CD4-positive, alpha-beta T cell treated with Interferon gamma for 1 hour (primary cell): ENCODE measurements at regions not wholly inside any gene's neighbourhood (a gene's known extent, or its start where the extent isn't known, plus 50 kb on each side); places are given as distances from the start of the nearest gene placed in this dataset.

ENCODE experiments used
- DNase-seq: peaks from one replicate; pipeline ENCODE4 v3.0.0-alpha.2; 2020

DNA sequence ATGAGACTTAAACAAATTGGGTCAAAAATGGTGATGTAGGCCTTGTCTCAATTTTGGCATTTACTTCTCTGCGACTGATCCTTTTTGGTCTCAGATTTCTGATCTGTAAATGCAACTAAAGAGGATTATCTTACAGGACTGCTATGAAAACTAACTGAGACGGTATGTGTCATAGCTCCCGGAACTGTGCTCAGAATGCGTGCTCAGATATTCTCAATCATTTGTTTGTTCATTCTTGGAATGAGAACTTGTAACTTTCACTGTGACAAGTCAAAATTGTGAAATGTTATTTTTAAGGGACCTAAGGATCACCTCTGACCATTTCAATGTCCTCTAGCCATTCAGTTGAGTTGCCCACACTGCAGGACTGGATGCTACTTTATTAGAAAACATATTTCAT is 498.2 kb upstream of the PIK3C3 start:
- no peak for DNase-seq

DNA sequence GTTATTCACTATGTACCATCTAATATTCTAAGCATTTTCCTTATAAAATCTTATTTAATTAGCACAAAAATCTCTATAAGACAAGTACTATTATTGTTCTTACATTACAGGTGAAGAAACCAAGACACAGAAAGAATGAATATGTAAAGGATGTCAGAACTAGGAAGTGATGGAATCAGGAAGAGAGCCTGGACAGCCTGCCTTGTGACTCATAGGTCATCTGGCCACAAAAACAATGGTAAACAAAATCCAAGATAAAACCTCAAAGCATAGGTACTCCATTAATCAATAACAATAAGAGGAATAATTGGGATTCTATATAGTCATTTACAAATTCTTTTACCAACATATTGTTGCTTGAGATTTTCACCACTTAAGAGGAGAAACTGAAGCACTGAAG is 505.4 kb upstream of the PIK3C3 start:
- no peak for DNase-seq

DNA sequence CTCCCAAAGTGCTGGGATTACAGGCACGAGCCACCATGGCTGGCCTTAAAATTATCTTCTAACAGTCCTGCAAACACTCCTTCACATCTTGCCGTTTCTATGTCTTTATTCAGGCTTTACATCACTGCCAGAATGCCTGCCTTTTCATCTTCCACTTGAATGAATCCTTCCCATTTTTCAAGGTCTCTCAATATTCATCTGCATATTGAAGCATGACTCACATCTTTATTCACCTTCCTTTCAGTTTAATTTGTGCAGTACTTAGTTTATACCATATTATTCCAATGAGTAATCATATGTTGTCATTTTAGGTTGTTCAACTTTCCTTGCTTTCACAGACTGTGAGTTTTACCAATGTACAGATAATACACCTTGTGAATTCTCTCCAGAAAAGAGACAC is 510.1 kb upstream of the PIK3C3 start:
- DNase-seq, result no peak

DNA sequence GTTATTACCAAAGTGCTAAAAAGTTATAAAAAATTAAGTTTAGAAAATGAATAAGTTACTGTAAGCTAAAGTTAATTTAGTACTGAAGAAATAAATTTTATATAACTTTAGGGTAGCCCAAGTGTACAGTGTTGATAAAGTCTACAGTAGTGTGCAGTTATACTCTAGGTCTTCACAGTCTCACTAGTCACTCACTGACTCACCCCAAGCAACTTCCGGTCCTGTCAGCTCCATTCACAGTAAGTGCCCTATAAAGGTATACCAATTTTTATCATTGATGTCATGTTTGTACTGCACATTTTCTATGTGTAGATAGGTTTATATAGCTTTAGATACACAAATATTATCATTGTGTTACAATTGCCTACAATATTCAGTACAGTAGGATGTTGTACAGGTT is 518.3 kb upstream of the PIK3C3 start:
- DNase-seq, result no peak

DNA sequence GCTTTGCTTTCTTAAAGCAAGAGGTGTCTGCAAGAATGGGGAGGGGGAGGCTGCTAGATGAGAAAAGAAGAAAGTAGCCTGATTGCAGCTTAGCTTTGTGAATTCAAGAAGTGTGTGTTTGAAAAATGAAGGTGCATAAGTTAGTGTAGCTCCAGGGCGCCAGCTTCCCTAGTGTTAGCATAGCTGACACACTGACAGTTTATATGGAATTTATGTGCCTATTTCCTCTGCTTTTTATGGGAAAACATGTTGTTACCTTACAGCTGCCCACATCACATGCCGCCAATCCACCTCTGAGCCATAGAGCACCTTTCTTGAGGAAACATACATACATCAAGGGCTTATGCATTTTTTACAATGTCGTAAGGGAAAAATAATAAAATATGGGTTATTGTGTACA is 536.4 kb upstream of the PIK3C3 start:
- no peak for DNase-seq

DNA sequence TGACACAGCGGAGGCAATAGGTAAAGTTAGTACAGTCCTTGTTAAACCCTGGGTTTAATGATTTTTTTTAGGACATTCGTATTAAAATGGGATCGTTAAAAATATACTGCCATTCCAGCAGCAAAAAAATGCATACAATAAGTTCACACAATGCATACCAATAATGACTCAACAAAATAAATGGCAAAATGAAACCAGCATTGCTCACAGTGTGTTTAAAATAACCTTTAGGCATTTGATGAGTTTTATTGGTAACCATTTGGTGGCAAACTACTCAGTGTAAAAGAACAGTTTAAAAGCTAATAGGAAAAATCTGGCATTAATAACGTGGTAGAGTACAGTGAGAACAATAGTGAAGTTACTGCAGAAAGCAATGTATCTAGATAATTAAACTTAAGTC is 539.0 kb upstream of the PIK3C3 start:
- no peak for DNase-seq

DNA sequence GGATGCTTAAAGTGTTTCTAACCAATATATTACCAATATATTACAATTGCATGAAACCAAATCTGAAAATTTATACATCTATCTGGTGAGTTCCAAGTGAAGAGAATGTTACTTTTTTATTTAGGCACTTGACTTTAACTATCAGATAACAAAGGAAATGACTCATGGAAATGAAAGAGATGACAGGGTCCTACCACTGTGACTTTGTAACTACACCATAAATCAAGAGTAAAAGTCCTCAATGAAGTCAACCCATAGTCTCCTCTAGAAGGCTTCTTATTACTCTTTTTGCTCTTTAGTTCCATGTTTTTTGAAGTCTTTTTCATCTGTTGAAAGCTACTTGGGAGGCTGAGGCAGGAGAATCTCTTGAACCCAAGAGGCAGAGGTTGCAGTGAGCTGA is 545.0 kb upstream of the PIK3C3 start:
- DNase-seq, result no peak

DNA sequence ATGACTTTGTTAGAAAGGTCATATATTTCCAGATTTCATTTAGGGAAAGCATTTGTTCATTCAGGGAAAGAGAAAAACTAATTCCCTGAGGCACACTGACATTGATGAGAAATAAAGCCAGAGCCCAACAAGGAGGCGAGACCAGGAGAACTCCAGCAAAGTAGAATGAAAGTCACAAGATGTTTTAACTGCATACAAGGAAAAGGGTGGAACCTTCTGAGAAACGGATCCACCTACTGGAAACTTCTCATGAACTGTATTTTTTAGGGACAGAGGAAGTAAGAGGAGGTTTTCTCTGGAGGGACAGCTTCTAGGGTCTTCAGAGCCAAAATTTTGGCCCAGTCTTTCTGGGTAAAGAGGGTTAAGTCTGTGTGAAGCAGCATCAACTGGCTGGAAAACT is 548.2 kb upstream of the PIK3C3 start:
- no peak for DNase-seq

DNA sequence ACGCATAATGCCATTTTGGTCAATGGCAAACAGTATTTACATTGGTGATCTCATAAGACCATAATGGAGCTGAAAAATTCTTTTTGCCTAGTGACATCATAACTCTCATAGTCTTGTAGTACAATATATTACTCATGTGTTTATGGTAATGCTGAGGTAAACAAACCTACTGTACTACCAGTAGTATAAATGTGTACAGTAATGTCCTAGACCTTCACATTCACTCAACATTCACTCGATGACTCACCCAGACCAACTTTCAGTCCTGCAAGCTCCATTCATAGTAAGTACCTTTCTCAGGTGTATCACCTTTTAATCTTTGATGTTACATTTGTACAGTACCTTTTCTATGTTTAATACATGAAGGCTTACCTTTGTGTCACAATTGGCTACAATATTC is 558.2 kb upstream of the PIK3C3 start:
- no peak for DNase-seq

DNA sequence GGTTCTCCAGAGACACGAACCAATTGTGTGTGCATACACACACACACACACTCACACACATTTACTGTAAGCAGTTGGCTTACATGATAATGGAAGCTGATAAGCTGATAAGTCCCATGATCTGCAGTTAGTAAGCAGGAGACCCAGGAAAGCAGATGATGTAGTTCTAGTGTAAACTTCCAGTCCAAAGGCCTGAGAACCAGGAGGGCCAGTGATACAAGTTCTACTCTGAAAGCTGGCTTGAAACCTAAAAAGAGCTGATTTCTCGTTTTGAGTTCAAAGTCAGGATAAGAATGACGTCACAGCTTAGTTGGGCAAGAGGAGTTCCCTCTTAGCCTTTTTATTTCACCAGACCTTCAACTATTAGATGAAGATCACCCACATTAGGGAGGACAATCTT is 558.8 kb upstream of the PIK3C3 start:
- DNase-seq, result no peak

DNA sequence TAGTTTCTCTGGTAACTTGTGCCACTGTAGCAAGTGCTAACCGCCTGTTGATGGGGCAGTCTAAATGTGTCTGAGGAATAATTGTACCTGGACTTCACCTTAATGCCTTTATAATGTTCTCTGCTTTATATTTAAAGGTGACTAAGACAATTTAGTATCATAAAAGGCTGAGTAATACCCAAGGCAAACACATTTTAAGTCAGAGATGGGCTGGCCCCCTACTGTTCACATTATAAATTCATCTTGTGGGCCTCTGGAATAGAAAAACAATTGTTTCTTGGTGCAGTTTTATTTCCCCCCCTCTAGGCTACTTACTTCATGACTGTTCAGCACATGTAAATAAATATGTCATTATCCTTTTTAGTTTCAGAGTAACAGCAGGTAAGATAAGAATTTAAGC is 559.3 kb upstream of the PIK3C3 start:
- no peak for DNase-seq

DNA sequence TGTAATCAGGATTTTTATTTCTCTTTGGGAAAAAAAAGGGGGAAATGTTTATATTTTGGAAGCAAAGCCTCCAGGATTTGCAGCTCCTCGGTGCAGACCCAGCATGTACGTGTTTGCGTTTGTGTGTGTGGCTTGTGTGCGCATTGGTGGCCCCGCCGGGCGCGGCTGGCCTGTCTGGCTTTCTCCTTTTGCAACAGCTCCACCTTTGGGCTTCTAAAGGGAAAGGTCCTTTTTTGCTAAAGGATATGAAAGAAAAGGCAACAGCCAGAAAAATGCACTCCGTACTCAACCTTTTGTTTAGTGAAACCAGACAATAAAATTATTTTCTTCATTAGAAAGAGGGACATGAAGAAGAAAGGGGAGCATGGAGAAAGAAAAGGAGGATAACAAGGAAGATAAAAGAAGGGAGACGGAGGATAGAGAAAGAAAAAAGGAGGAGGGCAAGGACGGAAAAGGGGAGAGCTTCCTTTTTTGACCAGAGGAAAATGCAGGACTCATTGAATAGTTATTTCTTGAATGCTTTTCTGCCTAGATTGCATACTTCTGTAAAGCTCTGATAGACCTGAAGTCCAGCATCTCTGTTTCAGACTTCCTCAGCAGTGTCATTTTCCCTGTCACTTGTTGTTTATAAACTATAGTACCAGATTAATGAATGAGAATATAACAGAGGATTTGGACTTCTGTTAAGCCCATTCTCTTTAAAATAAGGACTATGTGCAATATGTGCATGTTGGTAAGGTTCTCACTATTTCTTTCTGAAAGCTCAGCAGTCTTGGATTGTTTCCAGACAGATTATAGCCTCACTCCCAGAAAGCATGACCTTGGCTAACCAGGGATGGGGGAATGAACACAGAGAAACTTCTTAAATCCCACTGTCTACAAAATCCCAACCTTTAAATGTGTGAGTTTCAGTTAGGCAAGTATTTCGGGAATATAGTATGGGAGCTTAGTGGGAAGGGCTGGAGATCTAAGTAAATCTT is 563.1 kb upstream of the PIK3C3 start:
- no peak for DNase-seq

DNA sequence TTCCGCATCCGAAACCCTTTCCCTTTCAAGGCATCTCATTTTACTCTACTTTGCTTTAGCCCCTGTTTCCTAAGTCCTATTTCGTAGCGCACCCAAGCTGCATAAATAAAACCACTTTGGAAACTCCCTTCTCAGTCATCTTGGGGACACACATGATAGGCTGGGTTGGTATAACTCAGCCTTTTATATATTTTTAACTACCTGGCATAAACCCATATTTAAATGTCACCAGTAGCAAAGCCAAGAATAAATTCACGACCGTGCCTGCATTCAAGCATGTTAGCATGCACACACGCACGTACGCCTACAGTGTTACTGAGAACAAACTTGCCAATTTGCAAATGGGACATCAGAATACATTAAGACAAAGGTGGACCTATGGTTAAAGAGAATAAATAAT is 564.7 kb upstream of the PIK3C3 start:
- DNase-seq, result no peak

DNA sequence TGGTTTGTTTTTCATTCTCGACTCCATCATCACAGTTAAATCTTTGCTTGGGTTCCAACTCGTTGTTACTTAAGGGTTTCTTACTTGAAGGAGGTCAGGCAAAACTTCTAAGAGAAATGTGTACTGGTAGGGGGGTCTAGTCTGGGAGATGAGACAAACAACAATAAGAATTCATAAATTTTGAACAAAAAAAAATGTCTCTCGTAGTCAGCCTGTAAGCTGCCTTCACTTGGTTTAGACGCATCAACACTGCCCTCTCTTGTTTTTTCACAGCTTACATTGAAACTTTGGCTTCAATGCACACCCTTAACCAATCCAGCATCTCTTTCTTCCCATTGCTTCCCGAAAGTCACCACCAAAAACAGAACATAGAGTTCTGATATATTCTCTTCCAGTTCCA is 576.4 kb upstream of the PIK3C3 start:
- no peak for DNase-seq

DNA sequence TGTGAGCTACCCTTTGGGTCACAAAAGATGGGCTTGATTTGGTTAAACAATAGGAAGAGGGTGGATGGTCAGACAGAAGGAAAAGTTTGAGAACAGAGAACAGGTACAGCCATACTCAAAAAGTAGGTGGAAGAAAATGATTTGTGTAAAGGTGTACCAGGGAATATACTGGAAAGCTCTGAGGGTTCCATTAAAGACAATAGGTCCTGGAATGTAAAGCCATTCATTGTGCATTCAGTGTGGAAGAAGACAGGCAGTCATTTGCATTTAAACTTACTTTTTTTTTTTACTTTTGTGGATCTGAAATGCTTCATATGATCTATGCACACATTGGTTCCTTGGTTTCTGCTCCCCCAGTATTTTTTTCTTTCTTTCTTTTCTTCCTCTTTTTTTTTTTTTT is 581.4 kb upstream of the PIK3C3 start:
- no peak for DNase-seq

DNA sequence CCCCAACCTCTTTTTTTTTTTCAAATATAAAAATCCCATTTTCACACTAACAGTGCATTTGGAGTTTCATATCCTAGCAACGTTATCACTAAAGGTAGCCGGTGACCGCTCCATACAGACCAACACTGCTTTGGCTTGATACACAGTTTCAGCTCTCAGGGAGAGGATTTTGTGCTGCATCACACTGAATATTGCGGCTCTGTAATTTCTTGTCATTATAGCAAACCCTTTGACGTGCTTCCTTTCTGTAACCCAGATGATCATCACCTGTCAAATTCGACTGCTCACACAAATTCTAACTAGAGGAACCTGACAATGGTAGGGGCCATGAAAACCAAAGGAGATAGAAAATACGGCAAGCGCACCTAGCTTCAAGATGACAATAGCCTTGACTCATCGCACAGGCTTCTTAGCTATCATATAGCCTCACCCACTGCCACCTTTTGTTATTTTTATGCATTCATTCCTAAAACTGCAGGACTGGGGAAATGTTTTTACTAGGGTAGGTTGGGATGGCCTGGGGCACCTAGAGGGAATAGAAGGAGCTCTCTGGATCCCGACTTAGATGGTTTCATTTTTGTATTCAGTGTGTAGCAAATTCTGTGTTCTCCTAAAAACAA is 582.9 kb upstream of the PIK3C3 start:
- DNase-seq, result no peak

DNA sequence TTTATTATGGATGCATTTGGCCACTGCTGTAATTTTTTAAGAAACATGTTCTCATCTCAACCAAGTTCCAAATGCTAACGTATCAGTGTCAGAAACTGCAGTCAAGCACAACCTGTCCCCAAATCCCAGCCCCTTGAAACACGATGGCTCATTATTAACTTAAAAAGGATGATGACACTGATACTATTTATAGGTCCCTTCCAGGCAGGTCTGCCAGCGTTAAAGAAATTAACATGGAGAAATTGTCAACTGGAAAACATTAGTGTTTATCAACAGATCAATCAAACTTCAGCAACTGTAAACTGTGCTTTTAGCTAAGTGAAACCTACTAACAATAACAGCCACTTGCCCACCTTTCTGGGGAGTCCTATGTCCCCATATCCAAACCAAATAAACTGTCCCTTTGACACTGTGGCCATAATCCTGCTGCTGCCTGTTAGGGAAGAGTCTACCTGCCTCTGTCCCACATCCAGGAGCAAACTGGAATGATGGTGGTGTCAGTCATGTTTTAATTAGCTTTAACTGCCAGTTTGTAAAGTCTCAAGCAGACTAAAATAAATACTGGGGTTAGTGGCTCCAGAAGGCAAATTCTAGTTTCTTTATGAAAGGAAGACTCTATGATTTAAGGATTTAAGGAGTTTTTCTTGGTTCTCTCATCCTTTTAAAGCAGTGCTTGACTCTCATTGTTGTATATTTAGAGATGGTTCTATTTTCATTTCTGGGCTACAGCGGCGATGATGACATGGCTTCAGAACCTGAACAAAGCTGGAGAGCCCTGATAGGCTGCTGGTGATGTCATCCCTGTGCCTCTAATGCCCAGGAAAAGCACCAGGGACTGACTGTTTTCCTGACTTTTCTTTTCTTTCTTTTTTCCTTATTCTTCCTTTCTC is 583.6 kb upstream of the PIK3C3 start:
- no peak for DNase-seq

DNA sequence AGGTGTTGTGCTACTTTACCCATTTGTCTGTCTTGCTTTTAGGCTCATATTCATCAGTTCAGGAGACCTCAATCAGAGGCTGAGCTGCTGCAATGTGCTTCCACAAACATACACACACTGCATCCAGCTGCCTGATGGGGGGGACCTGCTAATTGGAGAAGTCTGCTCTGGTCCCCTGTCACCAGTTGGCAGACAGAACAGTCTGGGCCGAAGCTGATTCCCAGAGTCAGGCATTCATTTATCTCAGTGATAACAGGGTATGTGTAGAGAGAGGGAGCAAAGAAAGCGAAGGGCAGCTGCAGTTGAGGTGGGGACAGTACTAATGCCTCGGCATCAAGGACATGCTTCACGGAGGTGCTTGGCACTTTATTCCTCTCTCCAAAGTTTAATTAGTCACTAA is 584.3 kb upstream of the PIK3C3 start:
- no peak for DNase-seq

DNA sequence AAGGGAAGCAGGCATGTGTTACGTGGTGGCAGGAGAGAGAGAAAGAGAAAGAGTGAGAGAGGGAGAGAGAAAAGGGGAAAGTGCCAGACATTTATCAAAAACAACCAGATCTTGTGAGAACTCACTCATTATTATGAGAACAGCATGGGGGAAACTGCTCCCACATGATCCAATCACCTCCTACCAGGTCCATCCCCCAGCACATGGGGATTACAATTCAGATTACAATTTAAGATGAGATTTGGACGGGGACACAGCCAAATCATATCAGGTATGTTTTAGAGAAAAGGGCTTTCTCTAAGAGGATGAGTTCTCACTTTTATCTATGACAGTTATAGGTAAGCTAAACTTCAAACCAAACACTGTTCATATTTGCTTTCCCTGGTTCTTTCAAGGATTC is 597.3 kb upstream of the PIK3C3 start:
- no peak for DNase-seq

DNA sequence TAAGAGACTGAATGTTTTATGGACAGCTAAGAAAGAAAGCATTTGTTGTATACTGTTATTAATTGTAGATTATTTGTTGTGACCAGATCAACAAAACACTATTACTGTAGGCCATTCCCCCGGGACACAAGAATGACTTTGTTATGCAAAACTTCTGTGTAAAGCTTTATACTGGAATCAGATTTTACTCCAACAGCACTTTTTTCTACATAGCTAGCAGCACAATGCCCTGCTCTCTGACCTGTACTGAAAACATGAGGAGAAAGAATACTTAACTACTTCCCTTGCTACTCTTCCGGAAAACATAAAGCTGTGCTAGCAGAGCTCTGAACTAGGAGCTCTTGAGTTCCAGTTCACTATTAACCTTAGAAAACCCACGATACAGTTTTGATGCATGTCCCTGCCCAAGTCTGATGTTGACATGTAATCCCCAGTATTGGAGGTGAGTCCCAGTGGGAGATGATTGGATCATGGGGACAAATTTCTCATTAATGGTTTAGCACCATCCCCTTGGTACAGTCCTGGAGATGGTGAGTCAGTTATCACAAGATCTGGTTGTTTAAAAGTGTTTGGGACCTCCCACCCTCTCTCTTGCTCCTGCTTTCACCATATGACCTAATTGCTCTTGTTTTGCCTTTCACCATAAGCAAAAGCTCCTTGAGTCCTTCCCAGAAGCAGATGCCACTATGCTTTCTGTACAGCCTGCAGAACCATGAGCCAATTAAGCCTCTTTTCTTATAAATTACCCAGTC is 601.1 kb upstream of the PIK3C3 start:
- no peak for DNase-seq

DNA sequence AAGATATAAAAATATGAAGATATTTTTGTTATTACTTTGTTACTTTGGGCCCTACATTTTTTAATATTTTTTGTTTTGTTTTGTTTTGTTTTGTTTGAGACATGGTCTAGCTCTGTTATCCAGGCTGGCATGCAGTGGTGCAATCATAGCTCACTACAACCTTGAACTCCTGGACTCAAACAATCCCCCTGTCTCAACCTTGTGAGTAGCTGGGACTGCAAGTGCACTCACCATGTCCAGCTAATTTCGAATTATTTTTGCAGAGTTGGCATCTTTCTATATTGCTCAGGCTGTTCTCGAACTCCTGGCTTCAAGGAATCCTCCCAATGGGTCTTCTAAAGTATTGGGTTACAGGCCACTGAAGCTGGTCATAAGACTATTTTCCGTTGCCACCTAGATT is 603.6 kb upstream of the PIK3C3 start:
- DNase-seq, result no peak

DNA sequence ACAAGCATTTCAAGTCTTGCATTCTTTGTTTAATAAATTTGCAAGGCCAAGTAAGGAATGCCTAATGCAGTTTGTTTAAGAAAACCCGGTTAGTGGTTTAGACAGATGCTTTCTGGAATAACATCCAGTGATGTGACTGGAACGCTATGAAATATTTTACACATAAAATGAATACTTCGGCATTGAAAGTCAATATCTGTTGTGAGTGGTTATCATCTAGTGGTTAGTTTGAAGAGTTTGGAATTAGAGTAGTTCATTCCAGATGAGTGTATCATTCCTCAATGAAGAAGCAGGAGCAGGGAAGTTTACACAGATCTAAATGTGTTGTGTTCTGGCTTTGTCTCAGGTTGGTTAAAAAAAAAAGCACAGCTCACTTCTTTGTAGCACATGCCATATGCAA is 608.0 kb upstream of the PIK3C3 start:
- no peak for DNase-seq

DNA sequence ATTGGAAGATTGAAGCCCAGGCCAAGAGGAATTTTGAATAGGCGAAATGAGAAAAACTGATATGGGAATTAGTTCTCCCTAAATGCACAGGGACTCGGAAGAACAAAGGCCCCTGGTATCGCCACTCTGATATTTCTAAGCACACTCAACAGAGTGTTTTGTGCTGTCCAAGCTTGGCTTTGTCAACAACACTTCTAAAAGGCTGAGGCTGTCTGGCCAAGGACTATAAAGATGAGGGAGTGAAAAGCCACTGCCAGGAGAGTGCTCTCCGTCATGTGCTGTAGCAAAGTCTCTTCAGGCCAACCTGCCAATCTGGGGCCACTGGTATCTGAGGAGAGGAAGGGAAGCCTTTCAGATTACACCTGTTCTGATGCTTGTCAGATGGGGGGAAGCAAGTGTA is 611.2 kb upstream of the PIK3C3 start:
- DNase-seq, result no peak
